LNCAP (cell line): ENCODE measurements at regions not wholly inside any gene's neighbourhood (a gene's known extent, or its start where the extent isn't known, plus 50 kb on each side); places are given as distances from the start of the nearest gene placed in this dataset.

Source experiments
- CTCF ChIP-seq: fragments of 450-650 bp; IDR thresholded peaks from 2 replicates; pipeline ENCODE4 v1.5.1; 2017; ENCODE audit warnings: mild to moderate bottlenecking

DNA sequence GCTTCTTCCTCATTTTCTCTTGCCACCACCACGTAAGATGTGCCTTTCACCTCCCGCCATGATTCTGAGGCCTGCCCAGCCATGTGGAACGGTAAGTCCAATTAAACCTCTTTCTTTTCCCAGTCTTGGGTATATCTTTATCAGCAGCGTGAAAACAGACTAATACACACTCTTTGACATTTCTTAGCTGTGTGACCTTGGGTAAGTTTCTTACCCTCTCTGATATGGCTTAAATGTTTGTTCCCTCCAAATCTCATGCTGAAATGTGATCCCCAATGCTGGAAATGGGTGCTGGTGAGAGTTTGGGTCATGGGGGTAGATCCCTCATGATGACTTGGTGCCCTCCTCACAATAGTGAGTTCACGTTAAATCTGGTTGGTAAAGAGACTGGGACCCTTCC lies 188.8 kb upstream of the IRX4 start:
- no peak for TF ChIP-seq CTCF

GRCh38 chr5:2068531-2068930 lies 185.8 kb upstream of the IRX4 start:
- no peak for TF ChIP-seq CTCF

GRCh38 chr5:2066373-2066772 lies 183.6 kb upstream of the IRX4 start:
- no peak for TF ChIP-seq CTCF

GRCh38 chr5:2052687-2053086 lies 170.0 kb upstream of the IRX4 start:
- no peak for TF ChIP-seq CTCF

- TF ChIP-seq CTCF, result no peak
Observed at GRCh38 chr5:2049876-2050275, 167.2 kb upstream of the IRX4 start.

- no peak for TF ChIP-seq CTCF
Observed at GRCh38 chr5:2048664-2049063, 165.9 kb upstream of the IRX4 start.

- TF ChIP-seq CTCF, result no peak
Observed at GRCh38 chr5:2047341-2047927, 164.7 kb upstream of the IRX4 start.

- no peak for TF ChIP-seq CTCF
Observed at GRCh38 chr5:2044041-2044440, 161.3 kb upstream of the IRX4 start.
